ENCODE measurements at regions not wholly inside any gene's neighbourhood (a gene's known extent, or its start where the extent isn't known, plus 50 kb on each side); places are given as distances from the start of the nearest gene placed in this dataset.

DNA sequence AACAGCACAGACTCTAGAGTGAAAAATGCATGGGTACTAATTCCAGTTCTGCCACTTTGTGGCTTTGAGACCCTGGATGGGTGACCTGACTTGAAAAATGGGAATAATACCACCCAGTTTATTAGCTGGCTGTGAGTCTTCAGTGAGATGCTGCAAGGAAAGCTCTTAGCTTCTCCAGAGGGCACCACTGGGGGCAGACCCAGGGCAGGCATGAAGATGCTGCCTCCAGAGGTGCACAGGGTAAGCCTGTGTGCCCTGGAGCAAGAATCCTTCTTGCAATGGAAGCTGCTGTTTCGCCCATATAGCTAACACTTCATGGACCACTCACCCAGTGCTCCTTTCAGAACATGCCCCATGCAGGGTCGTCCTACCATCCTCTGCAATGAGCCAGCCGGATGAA is 75.7 kb downstream of the C5orf15 start:
- TF ChIP-seq, protein P1, sequence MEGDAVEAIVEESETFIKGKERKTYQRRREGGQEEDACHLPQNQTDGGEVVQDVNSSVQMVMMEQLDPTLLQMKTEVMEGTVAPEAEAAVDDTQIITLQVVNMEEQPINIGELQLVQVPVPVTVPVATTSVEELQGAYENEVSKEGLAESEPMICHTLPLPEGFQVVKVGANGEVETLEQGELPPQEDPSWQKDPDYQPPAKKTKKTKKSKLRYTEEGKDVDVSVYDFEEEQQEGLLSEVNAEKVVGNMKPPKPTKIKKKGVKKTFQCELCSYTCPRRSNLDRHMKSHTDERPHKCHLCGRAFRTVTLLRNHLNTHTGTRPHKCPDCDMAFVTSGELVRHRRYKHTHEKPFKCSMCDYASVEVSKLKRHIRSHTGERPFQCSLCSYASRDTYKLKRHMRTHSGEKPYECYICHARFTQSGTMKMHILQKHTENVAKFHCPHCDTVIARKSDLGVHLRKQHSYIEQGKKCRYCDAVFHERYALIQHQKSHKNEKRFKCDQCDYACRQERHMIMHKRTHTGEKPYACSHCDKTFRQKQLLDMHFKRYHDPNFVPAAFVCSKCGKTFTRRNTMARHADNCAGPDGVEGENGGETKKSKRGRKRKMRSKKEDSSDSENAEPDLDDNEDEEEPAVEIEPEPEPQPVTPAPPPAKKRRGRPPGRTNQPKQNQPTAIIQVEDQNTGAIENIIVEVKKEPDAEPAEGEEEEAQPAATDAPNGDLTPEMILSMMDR (IDR thresholded peaks at IDR 0.05) = no peak
- TF ChIP-seq POLR2AphosphoS5 (IDR thresholded peaks at IDR 0.05) = no peak

Measured in prostate gland (tissue), 2 donors.